ENCODE measurements at regions not wholly inside any gene's neighbourhood (a gene's known extent, or its start where the extent isn't known, plus 50 kb on each side); places are given as distances from the start of the nearest gene placed in this dataset.

DNA sequence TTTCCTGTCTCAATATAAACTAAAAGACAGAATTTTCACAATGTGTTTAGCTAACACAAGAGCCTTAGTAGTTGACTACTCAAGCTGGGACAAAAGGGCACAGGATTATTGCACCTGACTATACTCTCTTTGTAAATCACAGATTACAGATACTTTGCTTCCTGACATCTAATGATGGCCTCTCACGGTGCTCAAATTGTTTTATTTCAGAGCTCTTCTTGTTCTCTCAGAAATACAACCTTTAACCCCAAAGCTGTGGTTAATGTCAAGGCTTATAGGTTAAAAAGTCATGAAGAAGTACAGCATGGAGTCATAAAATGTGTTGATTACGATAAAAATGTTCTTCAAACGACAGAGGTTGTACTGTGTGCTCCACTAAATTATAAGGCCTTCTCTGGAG, 89.9 kb upstream of the CPNE8 start:
- Histone ChIP-seq H3K4me3 (ENCODE audit: low read depth, low read length) (no peak overlapping the region), H3K36me3 (ENCODE audit: control insufficient read depth in 2 of 2, insufficient read depth in 1 of 2, low read length in 2 of 2) (no peaks in the 10 kb centered on the region), H3K4me1 (ENCODE audit: control insufficient read depth, insufficient read depth, low read length) (no peaks in the 10 kb centered on the region), H3K9me3 (ENCODE audit: control insufficient read depth, insufficient read depth, low read depth, low read length) (no peaks in the 10 kb centered on the region), H3K27ac (ENCODE audit: extremely low read depth, low read depth, low read length) (no peak overlapping the region)
- ChIA-PET POLR2A (no interaction called here), CTCF (interaction anchor here (1.0 kb wide), 1 partner anchor 11 kb away, joined by 3 read pairs; no protein-coding TSS in a partner anchor)
- TF ChIP-seq ZNF777 (tag by site-specific recombination; IDR thresholded peaks at IDR 0.05; ENCODE audit: borderline replicate concordance) (no peak), ZNF514 (tag by site-specific recombination; IDR thresholded peaks at IDR 0.05) (no peak), ZNF155 (tag by site-specific recombination; IDR thresholded peaks at IDR 0.05) (no peak), ZNF133 (tag by site-specific recombination; IDR thresholded peaks at IDR 0.05) (no peak), GFI1B (tag by site-specific recombination; IDR thresholded peaks at IDR 0.05) (no peak), ZNF626 (tag by site-specific recombination; IDR thresholded peaks at IDR 0.05) (no peak), ZNF623 (tag by site-specific recombination; IDR thresholded peaks at IDR 0.05) (no peak), IKZF3 (tag by site-specific recombination; IDR thresholded peaks at IDR 0.05) (no peak), ZNF433 (tag by site-specific recombination; IDR thresholded peaks at IDR 0.05; ENCODE audit: low read depth) (no peak), ZNF776 (tag by site-specific recombination; IDR thresholded peaks at IDR 0.05; ENCODE audit: borderline replicate concordance) (no peak), TCF7L2 (IDR thresholded peaks at IDR 0.05; ENCODE audit: borderline replicate concordance, low read depth, low read length) (no peak)
- TF ChIP-seq, protein P1, sequence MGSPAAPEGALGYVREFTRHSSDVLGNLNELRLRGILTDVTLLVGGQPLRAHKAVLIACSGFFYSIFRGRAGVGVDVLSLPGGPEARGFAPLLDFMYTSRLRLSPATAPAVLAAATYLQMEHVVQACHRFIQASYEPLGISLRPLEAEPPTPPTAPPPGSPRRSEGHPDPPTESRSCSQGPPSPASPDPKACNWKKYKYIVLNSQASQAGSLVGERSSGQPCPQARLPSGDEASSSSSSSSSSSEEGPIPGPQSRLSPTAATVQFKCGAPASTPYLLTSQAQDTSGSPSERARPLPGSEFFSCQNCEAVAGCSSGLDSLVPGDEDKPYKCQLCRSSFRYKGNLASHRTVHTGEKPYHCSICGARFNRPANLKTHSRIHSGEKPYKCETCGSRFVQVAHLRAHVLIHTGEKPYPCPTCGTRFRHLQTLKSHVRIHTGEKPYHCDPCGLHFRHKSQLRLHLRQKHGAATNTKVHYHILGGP (tag by site-specific recombination; IDR thresholded peaks at IDR 0.05) = no peak
- TF ChIP-seq, protein P2, sequence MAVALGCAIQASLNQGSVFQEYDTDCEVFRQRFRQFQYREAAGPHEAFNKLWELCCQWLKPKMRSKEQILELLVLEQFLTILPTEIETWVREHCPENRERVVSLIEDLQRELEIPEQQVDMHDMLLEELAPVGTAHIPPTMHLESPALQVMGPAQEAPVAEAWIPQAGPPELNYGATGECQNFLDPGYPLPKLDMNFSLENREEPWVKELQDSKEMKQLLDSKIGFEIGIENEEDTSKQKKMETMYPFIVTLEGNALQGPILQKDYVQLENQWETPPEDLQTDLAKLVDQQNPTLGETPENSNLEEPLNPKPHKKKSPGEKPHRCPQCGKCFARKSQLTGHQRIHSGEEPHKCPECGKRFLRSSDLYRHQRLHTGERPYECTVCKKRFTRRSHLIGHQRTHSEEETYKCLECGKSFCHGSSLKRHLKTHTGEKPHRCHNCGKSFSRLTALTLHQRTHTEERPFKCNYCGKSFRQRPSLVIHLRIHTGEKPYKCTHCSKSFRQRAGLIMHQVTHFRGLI (tag by site-specific recombination; IDR thresholded peaks at IDR 0.05) = no peak
- TF ChIP-seq, protein P3, sequence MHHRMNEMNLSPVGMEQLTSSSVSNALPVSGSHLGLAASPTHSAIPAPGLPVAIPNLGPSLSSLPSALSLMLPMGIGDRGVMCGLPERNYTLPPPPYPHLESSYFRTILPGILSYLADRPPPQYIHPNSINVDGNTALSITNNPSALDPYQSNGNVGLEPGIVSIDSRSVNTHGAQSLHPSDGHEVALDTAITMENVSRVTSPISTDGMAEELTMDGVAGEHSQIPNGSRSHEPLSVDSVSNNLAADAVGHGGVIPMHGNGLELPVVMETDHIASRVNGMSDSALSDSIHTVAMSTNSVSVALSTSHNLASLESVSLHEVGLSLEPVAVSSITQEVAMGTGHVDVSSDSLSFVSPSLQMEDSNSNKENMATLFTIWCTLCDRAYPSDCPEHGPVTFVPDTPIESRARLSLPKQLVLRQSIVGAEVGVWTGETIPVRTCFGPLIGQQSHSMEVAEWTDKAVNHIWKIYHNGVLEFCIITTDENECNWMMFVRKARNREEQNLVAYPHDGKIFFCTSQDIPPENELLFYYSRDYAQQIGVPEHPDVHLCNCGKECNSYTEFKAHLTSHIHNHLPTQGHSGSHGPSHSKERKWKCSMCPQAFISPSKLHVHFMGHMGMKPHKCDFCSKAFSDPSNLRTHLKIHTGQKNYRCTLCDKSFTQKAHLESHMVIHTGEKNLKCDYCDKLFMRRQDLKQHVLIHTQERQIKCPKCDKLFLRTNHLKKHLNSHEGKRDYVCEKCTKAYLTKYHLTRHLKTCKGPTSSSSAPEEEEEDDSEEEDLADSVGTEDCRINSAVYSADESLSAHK (tag by site-specific recombination; IDR thresholded peaks at IDR 0.05) = no peak

DNA sequence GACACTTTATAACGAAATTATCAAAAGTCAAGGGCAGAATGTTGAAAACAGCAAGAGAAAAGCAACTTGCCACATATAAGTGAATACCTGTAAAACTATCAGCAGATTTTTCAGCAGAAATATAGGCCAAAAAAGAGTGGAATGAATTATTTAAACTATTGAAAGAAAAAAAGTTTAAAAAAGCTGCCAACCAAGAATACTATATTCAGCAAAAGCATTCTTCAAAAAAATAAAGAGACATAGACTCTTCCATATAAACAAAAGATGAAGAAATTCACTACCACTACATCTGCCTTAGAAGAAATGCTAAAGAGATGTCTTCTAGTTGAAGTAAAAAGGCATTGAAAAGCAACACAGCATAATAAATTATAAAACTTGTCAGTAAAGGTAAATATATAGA, 80.6 kb upstream of the CPNE8 start:
- TF ChIP-seq, protein P4, sequence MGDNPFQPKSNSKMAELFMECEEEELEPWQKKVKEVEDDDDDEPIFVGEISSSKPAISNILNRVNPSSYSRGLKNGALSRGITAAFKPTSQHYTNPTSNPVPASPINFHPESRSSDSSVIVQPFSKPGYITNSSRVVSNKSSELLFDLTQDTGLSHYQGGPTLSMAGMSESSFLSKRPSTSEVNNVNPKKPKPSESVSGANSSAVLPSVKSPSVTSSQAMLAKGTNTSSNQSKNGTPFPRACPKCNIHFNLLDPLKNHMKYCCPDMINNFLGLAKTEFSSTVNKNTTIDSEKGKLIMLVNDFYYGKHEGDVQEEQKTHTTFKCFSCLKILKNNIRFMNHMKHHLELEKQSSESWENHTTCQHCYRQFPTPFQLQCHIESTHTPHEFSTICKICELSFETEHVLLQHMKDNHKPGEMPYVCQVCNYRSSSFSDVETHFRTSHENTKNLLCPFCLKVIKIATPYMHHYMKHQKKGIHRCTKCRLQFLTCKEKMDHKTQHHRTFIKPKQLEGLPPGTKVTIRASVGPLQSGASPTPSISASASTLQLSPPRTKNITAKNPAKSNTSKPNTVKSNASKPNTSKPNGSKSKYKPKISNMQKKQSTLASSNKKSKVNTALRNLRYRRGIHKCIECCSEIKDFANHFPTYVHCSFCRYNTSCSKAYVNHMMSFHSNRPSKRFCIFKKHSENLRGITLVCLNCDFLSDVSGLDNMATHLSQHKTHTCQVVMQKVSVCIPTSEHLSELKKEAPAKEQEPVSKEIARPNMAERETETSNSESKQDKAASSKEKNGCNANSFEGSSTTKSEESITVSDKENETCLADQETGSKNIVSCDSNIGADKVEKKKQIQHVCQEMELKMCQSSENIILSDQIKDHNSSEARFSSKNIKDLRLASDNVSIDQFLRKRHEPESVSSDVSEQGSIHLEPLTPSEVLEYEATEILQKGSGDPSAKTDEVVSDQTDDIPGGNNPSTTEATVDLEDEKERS (tag by site-specific recombination; IDR thresholded peaks at IDR 0.05) = no peak
- TF ChIP-seq ZNF529 (tag by site-specific recombination; IDR thresholded peaks at IDR 0.05; ENCODE audit: insufficient replicate concordance) (peak; percentile 11), ZNF248 (tag by site-specific recombination; IDR thresholded peaks at IDR 0.05) (no peak), ZNF24 (tag by site-specific recombination; IDR thresholded peaks at IDR 0.05) (no peak), SETDB1 (IDR thresholded peaks at IDR 0.05; ENCODE audit: insufficient read length, low read length) (peak; percentile 99), ZFP41 (tag by site-specific recombination; IDR thresholded peaks at IDR 0.05; ENCODE audit: borderline replicate concordance) (no peak), TRIM28 (IDR thresholded peaks at IDR 0.05; ENCODE audit: borderline replicate concordance, low read length) (peak; percentile 87)
- POLR2A ChIA-PET = no interaction called here

More for the DNA sequence above, 80.6 kb upstream of the CPNE8 start:
- H3K27ac ChIP-seq (ENCODE audit: extremely low read depth, low read depth, low read length) = no peak overlapping the region
- H3K36me3 ChIP-seq (ENCODE audit: control insufficient read depth in 2 of 2, insufficient read depth in 1 of 2, low read length in 2 of 2) = no peaks in the 10 kb centered on the region
- CTCF ChIA-PET = no interaction called here
- H3K4me3 ChIP-seq (ENCODE audit: low read depth, low read length) = no peak overlapping the region
- no peaks in the 10 kb centered on the region for H3K9me3 ChIP-seq (ENCODE audit: control insufficient read depth, insufficient read depth, low read depth, low read length)
- H3K4me1 ChIP-seq (ENCODE audit: control insufficient read depth, insufficient read depth, low read length) = no peaks in the 10 kb centered on the region

All from HEK293 (cell line).